IMR-90 (cell line): ENCODE measurements at regions not wholly inside any gene's neighbourhood (a gene's known extent, or its start where the extent isn't known, plus 50 kb on each side); places are given as distances from the start of the nearest gene placed in this dataset.

Experiments used
- ATAC-seq: fragments of 200-7000 bp; cut with Tn5 transposase; 2 replicates; pipeline ENCODE4 v1.9.1; 2020; ENCODE audit warnings: low read depth, mild to moderate bottlenecking, moderate library complexity
- BruUV-seq: library from RNA; stranded (reverse); fragments of 400-500 nt; replicated peaks from 2 replicates; lab custom pipeline; 2021; lab: Mats Ljungman, UMichigan
- CTCF ChIA-PET: fragments of 300-600 bp; formaldehyde crosslinking; extraction: SDS; loops from one replicate; lab custom pipeline; 2021; ENCODE audit warnings: antibody characterized with exemption; lab: Yijun Ruan, JAX
- POLR2A ChIA-PET: fragments of 300-600 bp; sonication (Branson Sonifier 250); formaldehyde crosslinking; loops from one replicate; lab custom pipeline; 2022; ENCODE audit warnings: antibody characterized with exemption; ENCODE audit not compliant: unreplicated experiment; lab: Charles Lee
- DNase-seq: peaks from one replicate; pipeline ENCODE4 v3.0.0; 2013
- H2AFZ ChIP-seq: replicated peaks from 2 replicates; pipeline ENCODE3; 2013; ENCODE audit warnings: low read length, mild to moderate bottlenecking; ENCODE audit not compliant: poor library complexity
- H2AK5ac ChIP-seq: 2 replicates; pipeline ENCODE4 v1.6.1; 2013; ENCODE audit warnings: low read depth, low read length, inconsistent platforms
- H2AK9ac ChIP-seq: replicated peaks from 2 replicates; pipeline ENCODE3; 2013; ENCODE audit warnings: mild to moderate bottlenecking, low read depth, low read length, moderate library complexity; ENCODE audit not compliant: poor library complexity
- H2BK120ac ChIP-seq: 2 replicates; pipeline ENCODE4 v1.6.1; 2013; ENCODE audit warnings: low read depth, low read length, inconsistent platforms
- H2BK15ac ChIP-seq: 3 replicates; pipeline ENCODE4 v1.6.1; 2013; ENCODE audit warnings: low read depth, low read length, inconsistent platforms
- H2BK20ac ChIP-seq: 2 replicates; pipeline ENCODE4 v1.6.1; 2013; ENCODE audit warnings: low read depth, mild to moderate bottlenecking, inconsistent platforms, low read length, moderate library complexity
- H2BK5ac ChIP-seq: 2 replicates; pipeline ENCODE4 v1.6.1; 2013; ENCODE audit warnings: mild to moderate bottlenecking, low read depth, low read length, inconsistent platforms; ENCODE audit not compliant: poor library complexity, severe bottlenecking
- H3K14ac ChIP-seq: replicated peaks from 2 replicates; pipeline ENCODE4 v1.6.1; 2013; ENCODE audit warnings: low read depth, low read length, inconsistent platforms
- H3K18ac ChIP-seq: 2 replicates; pipeline ENCODE4 v1.6.1; 2013; ENCODE audit warnings: low read depth, low read length, control low read depth
- H3K23ac ChIP-seq: 2 replicates; pipeline ENCODE4 v1.6.1; 2013; ENCODE audit warnings: low read depth, low read length, inconsistent platforms
- H3K27ac ChIP-seq: 2 replicates; pipeline ENCODE4 v1.5.1; 2013; ENCODE audit warnings: mild to moderate bottlenecking, control low read depth, low read length; ENCODE audit not compliant: insufficient read depth
- H3K27me3 ChIP-seq: 2 replicates; pipeline ENCODE4 v1.6.1; 2013; ENCODE audit warnings: low read length; ENCODE audit not compliant: control insufficient read depth, insufficient read depth
- H3K36me3 ChIP-seq: 2 replicates; pipeline ENCODE4 v1.6.1; 2013; ENCODE audit warnings: low read length, mixed read lengths; ENCODE audit not compliant: control insufficient read depth, insufficient read depth
- H3K4ac ChIP-seq: 2 replicates; pipeline ENCODE4 v1.6.1; 2013; ENCODE audit warnings: low read depth, low read length, inconsistent platforms
- H3K4me1 ChIP-seq: 2 replicates; pipeline ENCODE4 v1.6.1; 2013; ENCODE audit warnings: low read length, mixed read lengths; ENCODE audit not compliant: control insufficient read depth, insufficient read depth
- H3K4me2 ChIP-seq: 2 replicates; pipeline ENCODE4 v1.6.1; 2013; ENCODE audit warnings: low read depth, mild to moderate bottlenecking, control low read depth, low read length, moderate library complexity
- H3K4me3 ChIP-seq: 2 replicates; pipeline ENCODE4 v1.5.1; 2013; ENCODE audit warnings: low read depth, mild to moderate bottlenecking, control low read depth, low read length, moderate library complexity; ENCODE audit not compliant: insufficient read depth
- H3K56ac ChIP-seq: 2 replicates; pipeline ENCODE4 v1.6.1; 2013; ENCODE audit warnings: low read length, inconsistent platforms; ENCODE audit not compliant: insufficient read depth; ENCODE audit errors: extremely low read depth
- H3K79me1 ChIP-seq, 2 experiments: 2 replicates each; pipeline ENCODE4 v1.6.1; 2013; ENCODE audit warnings: low read length in 2 of 2, inconsistent platforms in 1 of 2, low read depth in 1 of 2
- H3K9ac ChIP-seq: 2 replicates; pipeline ENCODE4 v1.6.1; 2013; ENCODE audit warnings: low read depth, low read length, control low read depth
- H3K9me1 ChIP-seq: 2 replicates; pipeline ENCODE4 v1.6.1; 2013; ENCODE audit warnings: low read length, inconsistent platforms; ENCODE audit not compliant: insufficient read depth
- H3K9me3 ChIP-seq: 2 replicates; pipeline ENCODE4 v1.6.1; 2013; ENCODE audit warnings: low read length; ENCODE audit not compliant: control insufficient read depth, insufficient read depth
- H4K20me1 ChIP-seq: 2 replicates; pipeline ENCODE4 v1.6.1; 2013; ENCODE audit warnings: low read length, inconsistent platforms; ENCODE audit not compliant: insufficient read depth
- H4K5ac ChIP-seq: 2 replicates; pipeline ENCODE4 v1.6.1; 2013; ENCODE audit warnings: mild to moderate bottlenecking, low read depth, low read length, control low read depth
- H4K8ac ChIP-seq, 2 experiments: 2 replicates each; pipeline ENCODE4 v1.6.1; 2013; ENCODE audit warnings: low read depth in 2 of 2, low read length in 2 of 2, control low read depth in 1 of 2, inconsistent platforms in 1 of 2
- H4K91ac ChIP-seq: 2 replicates; pipeline ENCODE4 v1.6.1; 2013; ENCODE audit warnings: low read depth, low read length, inconsistent platforms; ENCODE audit not compliant: insufficient read depth
- BHLHE40 ChIP-seq: fragments of 150-350 bp; IDR thresholded peaks from 2 replicates; pipeline ENCODE4 v1.6.1; 2016; ENCODE audit warnings: mild to moderate bottlenecking, low read depth, low read length
- CEBPB ChIP-seq: IDR thresholded peaks from 2 replicates; pipeline ENCODE4 v1.6.1; 2012; ENCODE audit warnings: low read depth, low read length, improper control_type of control experiment
- CHD1 ChIP-seq: IDR thresholded peaks from 2 replicates; pipeline ENCODE4 v1.6.1; 2012; ENCODE audit warnings: low read depth, low read length, improper control_type of control experiment
- ELK1 ChIP-seq: fragments of 150-350 bp; IDR thresholded peaks from 2 replicates; pipeline ENCODE4 v1.6.1; 2016; ENCODE audit warnings: low read depth, mild to moderate bottlenecking, low read length, moderate library complexity, borderline replicate concordance
- FOS ChIP-seq: fragments of 150-350 bp; IDR thresholded peaks from 2 replicates; pipeline ENCODE4 v1.6.1; 2016; ENCODE audit warnings: low read depth, low read length
- MAFK ChIP-seq: IDR thresholded peaks from 2 replicates; pipeline ENCODE4 v1.6.1; 2012; ENCODE audit warnings: low read depth, low read length, improper control_type of control experiment
- MAZ ChIP-seq: IDR thresholded peaks from 2 replicates; pipeline ENCODE4 v1.6.1; 2012; ENCODE audit warnings: low read depth, mild to moderate bottlenecking, low read length, improper control_type of control experiment, moderate library complexity, borderline replicate concordance
- MXI1 ChIP-seq: IDR thresholded peaks from 2 replicates; pipeline ENCODE4 v1.6.1; 2012; ENCODE audit warnings: low read depth, mild to moderate bottlenecking, low read length, moderate library complexity, borderline replicate concordance
- NFE2L2 ChIP-seq: fragments of 150-350 bp; IDR thresholded peaks from 2 replicates; pipeline ENCODE4 v1.6.1; 2016; ENCODE audit warnings: low read depth, mild to moderate bottlenecking, low read length
- POLR2A ChIP-seq: IDR thresholded peaks from 2 replicates; pipeline ENCODE4 v1.6.1; 2012; ENCODE audit warnings: mild to moderate bottlenecking, low read depth, low read length
- RAD21 ChIP-seq: IDR thresholded peaks from 2 replicates; pipeline ENCODE4 v1.6.1; 2012; ENCODE audit warnings: low read length, improper control_type of control experiment
- RCOR1 ChIP-seq: IDR thresholded peaks from 2 replicates; pipeline ENCODE4 v1.6.1; 2012; ENCODE audit warnings: mild to moderate bottlenecking, low read length, improper control_type of control experiment; ENCODE audit not compliant: insufficient replicate concordance
- RFX5 ChIP-seq: IDR thresholded peaks from 2 replicates; pipeline ENCODE4 v1.8.0; 2012; ENCODE audit warnings: low read depth, mild to moderate bottlenecking, low read length, moderate library complexity
- SMC3 ChIP-seq: fragments of 150-350 bp; IDR thresholded peaks from 2 replicates; pipeline ENCODE4 v1.6.1; 2016; ENCODE audit warnings: low read depth, mild to moderate bottlenecking, antibody characterized with exemption, low read length, moderate library complexity
- USF2 ChIP-seq: fragments of 150-350 bp; IDR thresholded peaks from 2 replicates; pipeline ENCODE4 v1.6.1; 2017; ENCODE audit warnings: mild to moderate bottlenecking, antibody characterized with exemption, low read length, low read depth
- WGBS, 2 experiments: methylation state at CpG; one replicate each; pipeline versions ENCODE4 v1.1.5 to v1.1.7; 2013; ENCODE audit warnings: missing lambda C conversion rate in 2 of 2; ENCODE audit not compliant: insufficient read length in 1 of 2; ENCODE audit errors: extremely low coverage in 2 of 2; 5-methylcytosine and 5-hydroxymethylcytosine counted together
- dilution Hi-C: fragments of 300-500 bp; cut with HindIII; formaldehyde crosslinking; loops from one replicate; pipeline ENCODE4 v1.14.3; 2018; ENCODE audit warnings: low sequenced_read_pairs; ENCODE audit not compliant: unreplicated experiment
- in situ Hi-C: fragments of 300-500 bp; cut with MboI; formaldehyde crosslinking; loops from 3 replicates; pipeline ENCODE4 v1.14.3; 2019; ENCODE audit warnings: low sequenced_read_pairs, inconsistent platforms, mixed read lengths
- intact Hi-C: fragments of 100-400 bp; cut with micrococcal nuclease; formaldehyde crosslinking; loops from 2 replicates; pipeline ENCODE4 v1.10.0; 2022

GRCh38 chr1:5720484-5720883 lies 271.7 kb downstream of the NPHP4 start:
- no peak overlapping the region for H3K4me3 ChIP-seq
- no peaks in the 10 kb centered on the region for H3K4me1 ChIP-seq
- no peak overlapping the region for H2BK20ac ChIP-seq
- H3K9me3 ChIP-seq = peaks cover 40% of the 10 kb centered on the region
- no peak overlapping the region for H3K4ac ChIP-seq
- no peak overlapping the region for H3K18ac ChIP-seq
- dilution Hi-C loops = no loop called here
- no peak for ATAC-seq
- H2BK15ac ChIP-seq = no peak overlapping the region
- no peak overlapping the region for H4K91ac ChIP-seq
- no peak overlapping the region for H2AK5ac ChIP-seq
- H4K8ac ChIP-seq = no peak overlapping the region
- H3K9ac ChIP-seq = no peak overlapping the region
- no peak overlapping the region for H2AFZ ChIP-seq
- ChIA-PET POLR2A (no interaction called here), CTCF (no interaction called here)
- H2BK120ac ChIP-seq = no peak overlapping the region
- H3K9me1 ChIP-seq = no peaks in the 10 kb centered on the region
- H3K14ac ChIP-seq = no peak overlapping the region
- no peak for DNase-seq
- no peaks in the 10 kb centered on the region for H4K20me1 ChIP-seq
- intact Hi-C loops = no loop called here
- H4K5ac ChIP-seq = no peak overlapping the region
- no peaks in the 10 kb centered on the region for H3K27me3 ChIP-seq
- H3K27ac ChIP-seq = no peak overlapping the region
- WGBS, 2 experiments = 20% methylated on average over 1 of the region's 8 CpGs; no CpG with 5 or more reads in 1 of the 2 experiments
- no peak overlapping the region for H3K56ac ChIP-seq
- TF ChIP-seq CHD1 = no peak
- no peak for TF ChIP-seq ELK1
- no peak for TF ChIP-seq POLR2A
- no peak for TF ChIP-seq BHLHE40
- TF ChIP-seq NFE2L2 = no peak
- TF ChIP-seq MXI1 = no peak
- no peak for TF ChIP-seq CEBPB
- no peak for TF ChIP-seq RCOR1
- TF ChIP-seq FOS = no peak
- no peak for TF ChIP-seq MAZ
- no peak for TF ChIP-seq MAFK
- no peak for TF ChIP-seq SMC3
- no peak for TF ChIP-seq USF2
- TF ChIP-seq RAD21 = no peak
- TF ChIP-seq RFX5 = no peak
- no peaks in the 10 kb centered on the region for H3K79me1 ChIP-seq
- H3K36me3 ChIP-seq = no peaks in the 10 kb centered on the region
- H2AK9ac ChIP-seq = no peak overlapping the region
- H2BK5ac ChIP-seq = no peak overlapping the region
- in situ Hi-C loops = no loop called here
- H3K4me2 ChIP-seq = no peak overlapping the region
- no TSS peak for BruUV-seq
- no peak overlapping the region for H3K23ac ChIP-seq
